AG09319 (cell line): ENCODE measurements at regions not wholly inside any gene's neighbourhood (a gene's known extent, or its start where the extent isn't known, plus 50 kb on each side); places are given as distances from the start of the nearest gene placed in this dataset.

Experiments used
- DNase-seq: peaks from one replicate; pipeline ENCODE4 v3.0.0-alpha.2; 2010; ENCODE audit warnings: low read depth; ENCODE audit errors: extremely low read depth
- CTCF ChIP-seq: IDR thresholded peaks from 2 replicates; pipeline ENCODE4 v1.5.1; 2011; ENCODE audit warnings: low read depth, mild to moderate bottlenecking, inconsistent platforms, low read length, moderate library complexity

- TF ChIP-seq CTCF: no peak
These were observed 1399.2 kb upstream of the CDH6 start for GRCh38 chr5:29794141-29794787.

GRCh38 chr5:29790281-29790680, 1403.2 kb upstream of the CDH6 start:
- no peak for TF ChIP-seq CTCF
- DNase-seq: no peak

More at GRCh38 chr5:29794141-29794787, 1399.2 kb upstream of the CDH6 start:
- no peak for DNase-seq

GRCh38 chr5:29780401-29780800, 1413.1 kb upstream of the CDH6 start:
- no peak for TF ChIP-seq CTCF
- DNase-seq: no peak

GRCh38 chr5:29779141-29779540, 1414.3 kb upstream of the CDH6 start:
- DNase-seq: no peak
- no peak for TF ChIP-seq CTCF

GRCh38 chr5:29777373-29777772, 1416.1 kb upstream of the CDH6 start:
- DNase-seq: no peak
- TF ChIP-seq CTCF: no peak

GRCh38 chr5:29770936-29771335, 1422.5 kb upstream of the CDH6 start:
- DNase-seq: no peak
- TF ChIP-seq CTCF: no peak

- TF ChIP-seq CTCF: no peak
- DNase-seq: no peak
These were observed 1424.0 kb upstream of the CDH6 start for GRCh38 chr5:29769474-29769873.
